Mesodermal cell (in vitro differentiated cells): ENCODE measurements at regions not wholly inside any gene's neighbourhood (a gene's known extent, or its start where the extent isn't known, plus 50 kb on each side); places are given as distances from the start of the nearest gene placed in this dataset.
"Not testable (repeated sequence)": the region's sequence is repeated elsewhere in the genome, so short reads cannot be mapped to it uniquely, and the experiment has no call there.

Experiments used
- H3K27ac ChIP-seq: 2 replicates; pipeline ENCODE4 v1.7.0; 2013; ENCODE audit warnings: mild to moderate bottlenecking, low read depth, low read length, moderate library complexity; ENCODE audit not compliant: severe bottlenecking
- H3K36me3 ChIP-seq: 2 replicates; pipeline ENCODE4 v1.7.1; 2013; ENCODE audit warnings: mild to moderate bottlenecking, low read length, moderate library complexity; ENCODE audit not compliant: control insufficient read depth, insufficient read depth
- H3K4me1 ChIP-seq: one replicate; pipeline ENCODE4 v1.7.1; 2013; ENCODE audit warnings: mild to moderate bottlenecking, low read length; ENCODE audit not compliant: insufficient read depth, control insufficient read depth, poor library complexity, severe bottlenecking
- H3K4me3 ChIP-seq: 2 replicates; pipeline ENCODE4 v1.7.0; 2013; ENCODE audit warnings: low read length, control low read depth, mild to moderate bottlenecking; ENCODE audit not compliant: insufficient read depth, poor library complexity, severe bottlenecking; ENCODE audit errors: extremely low read depth
- H3K9me3 ChIP-seq: 2 replicates; pipeline ENCODE4 v1.7.1; 2013; ENCODE audit warnings: mild to moderate bottlenecking, low read length, moderate library complexity; ENCODE audit not compliant: control insufficient read depth
- WGBS, 2 experiments: methylation state at CpG; one replicate each; pipeline ENCODE4 v1.1.5; 2013; ENCODE audit warnings: missing lambda C conversion rate in 2 of 2; ENCODE audit not compliant: insufficient coverage in 2 of 2; 5-methylcytosine and 5-hydroxymethylcytosine counted together

DNA sequence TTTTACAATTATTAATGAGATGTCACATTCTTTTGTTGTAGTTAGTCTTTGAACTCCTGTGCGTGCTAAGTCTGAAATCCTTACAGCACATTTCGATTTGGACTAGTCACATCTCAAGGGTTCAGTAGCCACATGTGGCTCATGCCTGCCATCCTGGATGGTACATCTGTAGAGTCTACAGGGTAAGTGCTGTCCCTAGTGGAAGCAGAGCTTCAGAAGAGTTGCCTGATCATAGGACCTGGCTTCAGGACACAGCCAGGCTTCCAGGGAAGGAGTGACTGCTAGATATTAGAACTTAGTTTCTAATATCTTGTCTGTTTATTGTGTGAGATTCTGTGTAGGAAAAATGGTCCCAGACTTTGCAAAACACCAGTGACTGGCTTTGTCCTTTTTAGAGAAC, 110.5 kb upstream of the NBPF8 start:
- H3K4me3 ChIP-seq, H3K4me1 ChIP-seq, H3K9me3 ChIP-seq, H3K27ac ChIP-seq, H3K36me3 ChIP-seq: not testable (repeated sequence)
- no CpG with 5 or more reads among the region's 2 CpGs for whole genome bisulfite sequencing, 2 experiments

DNA sequence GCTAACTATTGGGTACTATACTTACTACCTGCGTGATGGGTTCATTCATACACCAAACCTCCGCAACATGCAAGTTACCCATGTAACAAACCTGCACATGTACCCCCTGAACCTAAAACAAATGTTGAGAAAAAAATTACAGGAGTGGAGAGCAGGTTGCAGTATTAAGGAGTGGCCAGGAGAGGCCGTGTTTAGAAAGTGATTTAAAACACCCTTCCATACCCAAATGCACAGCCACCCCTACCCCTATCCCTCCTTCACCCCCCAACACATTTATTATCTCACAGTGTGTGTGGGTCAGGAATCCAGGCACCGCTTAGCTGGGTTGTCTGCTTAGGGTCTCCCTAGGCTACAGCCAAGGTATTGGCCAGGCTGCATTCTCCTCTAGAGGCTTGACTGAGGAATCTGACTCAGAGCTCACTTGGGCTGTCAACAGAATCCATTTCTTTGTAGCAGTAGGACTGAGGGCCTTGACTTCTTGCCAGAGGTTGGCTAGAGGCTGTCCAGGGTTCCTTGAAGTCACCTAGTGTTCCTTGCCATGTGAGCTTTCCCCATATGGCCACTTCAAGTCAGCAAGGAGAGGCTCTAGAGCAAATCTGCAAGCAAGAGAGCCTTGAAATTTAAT, 115.3 kb upstream of the NBPF8 start:
- H3K9me3 ChIP-seq, H3K36me3 ChIP-seq, H3K27ac ChIP-seq, H3K4me3 ChIP-seq, H3K4me1 ChIP-seq: not testable (repeated sequence)
- no CpG with 5 or more reads among the region's 4 CpGs for WGBS, 2 experiments

DNA sequence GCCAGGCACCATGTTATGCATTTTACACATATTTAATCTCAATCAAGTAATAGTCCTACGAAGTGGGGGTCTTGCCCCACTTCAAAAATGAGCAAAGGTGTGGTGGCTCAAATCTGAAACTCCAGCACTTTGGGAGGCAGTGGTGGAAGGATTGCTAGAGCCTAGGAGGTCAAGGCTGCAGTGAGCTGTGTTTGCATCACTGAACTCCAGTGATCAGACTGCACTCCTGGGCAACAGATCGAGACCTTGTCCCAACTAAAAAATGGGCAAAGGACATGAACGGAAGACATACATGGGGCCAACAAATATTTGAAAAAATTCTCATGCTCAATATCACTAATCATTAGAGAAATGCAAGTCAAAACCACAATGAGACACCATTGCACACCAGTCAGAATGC, 116.3 kb upstream of the NBPF8 start:
- H3K36me3 ChIP-seq, H3K27ac ChIP-seq: not testable (repeated sequence)
- WGBS, 2 experiments, result no CpG with 5 or more reads among the region's 3 CpGs

DNA sequence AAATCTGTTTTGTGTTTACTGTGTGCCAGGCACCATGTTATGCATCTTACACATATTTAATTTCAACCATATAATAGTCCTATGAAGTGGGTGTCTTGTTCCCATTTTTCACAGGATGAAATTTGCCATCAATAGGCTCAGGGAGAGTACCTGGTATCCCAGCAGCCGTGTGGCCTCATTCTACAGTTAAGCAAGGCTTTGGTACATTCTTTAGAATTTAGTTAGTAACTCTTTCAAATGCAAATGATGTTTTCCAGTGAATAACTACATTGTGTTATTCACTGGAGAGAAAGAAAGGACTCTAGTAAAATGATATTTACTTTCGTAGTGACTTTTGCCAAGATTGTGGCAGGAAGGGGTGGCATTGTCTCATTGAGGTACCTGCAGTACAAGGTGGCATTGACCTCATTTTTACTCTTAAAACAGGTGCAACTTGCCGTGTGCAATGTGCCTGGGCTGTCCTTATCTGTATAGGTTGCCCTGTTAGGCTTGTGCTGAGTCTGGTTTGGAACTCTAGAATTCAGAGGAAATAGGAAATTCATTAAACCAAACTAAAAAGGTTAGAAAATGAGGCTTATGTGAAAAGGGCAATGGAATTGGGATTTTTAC, 117.4 kb upstream of the NBPF8 start:
- H3K4me1 ChIP-seq, H3K27ac ChIP-seq, H3K9me3 ChIP-seq, H3K36me3 ChIP-seq, H3K4me3 ChIP-seq: not testable (repeated sequence)
- no CpG with 5 or more reads among the region's 3 CpGs for WGBS, 2 experiments

More for the DNA sequence above, 116.3 kb upstream of the NBPF8 start:
- not testable (repeated sequence) for H3K9me3 ChIP-seq, H3K4me3 ChIP-seq, H3K4me1 ChIP-seq

DNA sequence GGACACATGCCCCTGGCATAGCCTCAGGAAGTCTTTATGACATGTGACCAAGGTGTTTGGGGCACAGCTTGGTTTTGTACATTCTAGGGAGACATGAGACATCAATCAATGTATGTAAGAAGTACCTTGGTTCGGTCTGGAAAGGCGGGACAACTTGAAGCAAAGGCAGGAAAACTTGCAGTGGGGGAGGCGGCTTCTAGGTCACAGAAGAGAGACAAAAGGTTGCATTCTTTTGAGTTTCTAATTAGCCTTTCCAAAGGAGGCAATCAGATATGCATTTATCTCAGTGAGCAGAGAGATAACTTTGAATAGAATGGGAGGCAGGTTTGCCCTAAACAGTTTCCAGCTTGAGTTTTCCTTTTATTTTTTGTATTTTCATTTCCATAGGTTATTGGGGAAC, 113.8 kb upstream of the SEC22B start:
- H3K9me3 ChIP-seq, H3K4me3 ChIP-seq, H3K4me1 ChIP-seq, H3K36me3 ChIP-seq, H3K27ac ChIP-seq: not testable (repeated sequence)
- WGBS, 2 experiments, result no CpG with 5 or more reads among the region's 3 CpGs

DNA sequence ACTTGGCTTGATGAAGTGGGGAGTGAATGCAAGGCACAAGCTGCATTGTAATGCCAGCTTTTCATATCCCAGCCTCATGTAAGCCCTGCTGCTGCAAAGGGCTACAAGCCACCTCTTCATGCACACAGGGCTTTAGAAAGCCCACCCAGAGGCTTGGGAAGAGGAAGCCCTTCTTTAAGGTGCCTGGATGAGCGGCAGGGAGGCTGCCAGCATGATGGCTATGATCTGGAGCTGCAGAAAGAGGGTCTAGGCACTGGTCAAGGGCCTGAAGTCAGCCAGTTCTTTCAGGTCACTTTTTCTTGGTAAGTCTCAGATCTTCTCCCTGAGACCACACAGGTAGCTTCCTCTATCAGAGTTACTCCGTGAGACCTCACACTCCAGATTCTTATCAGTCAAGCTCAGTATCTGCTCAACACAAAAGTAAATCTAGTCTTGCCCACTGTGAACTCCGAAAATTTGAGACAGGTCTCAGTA, 113.3 kb upstream of the SEC22B start:
- not testable (repeated sequence) for H3K9me3 ChIP-seq, H3K36me3 ChIP-seq, H3K4me3 ChIP-seq, H3K4me1 ChIP-seq, H3K27ac ChIP-seq
- no CpG with 5 or more reads among the region's 3 CpGs for WGBS, 2 experiments

DNA sequence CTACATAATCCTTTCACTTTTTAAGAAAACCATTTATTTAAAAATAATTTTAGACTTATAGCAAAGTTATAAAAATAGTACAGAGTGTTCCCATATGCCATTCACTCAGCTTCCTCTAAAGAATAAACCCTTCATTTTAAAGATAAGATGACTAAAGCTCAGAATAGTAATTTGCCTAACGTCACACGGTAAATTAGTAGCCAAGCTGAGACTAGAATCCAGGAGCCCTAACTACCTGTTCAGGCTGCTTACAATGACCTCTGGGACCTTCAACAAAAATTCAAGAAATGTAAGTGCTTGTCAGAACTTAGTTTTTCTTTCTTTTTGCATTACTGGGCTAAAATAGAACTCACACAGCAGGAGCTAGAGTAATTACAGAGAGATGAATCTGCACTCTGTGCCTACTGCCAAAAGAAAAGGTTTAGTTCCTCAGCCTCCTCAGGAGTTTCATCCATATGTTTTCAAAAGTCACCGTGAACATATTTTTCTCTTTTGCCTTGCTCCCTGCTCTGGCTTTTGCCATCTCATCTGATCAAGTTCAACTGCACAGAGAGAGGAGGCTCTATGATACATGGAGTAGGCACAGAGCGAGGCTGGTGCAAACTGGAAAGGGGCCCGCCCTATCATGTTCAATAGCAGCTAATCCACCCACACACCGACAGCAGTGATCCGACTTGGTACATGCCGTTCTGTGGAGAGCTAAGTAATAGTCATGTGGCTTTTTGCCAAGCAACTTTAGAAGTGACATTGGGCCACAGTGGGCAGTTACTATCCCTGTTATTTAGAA, 112.7 kb upstream of the SEC22B start:
- H3K9me3 ChIP-seq, H3K27ac ChIP-seq, H3K4me3 ChIP-seq, H3K36me3 ChIP-seq, H3K4me1 ChIP-seq: not testable (repeated sequence)
- no CpG with 5 or more reads among the region's 8 CpGs for WGBS, 2 experiments

DNA sequence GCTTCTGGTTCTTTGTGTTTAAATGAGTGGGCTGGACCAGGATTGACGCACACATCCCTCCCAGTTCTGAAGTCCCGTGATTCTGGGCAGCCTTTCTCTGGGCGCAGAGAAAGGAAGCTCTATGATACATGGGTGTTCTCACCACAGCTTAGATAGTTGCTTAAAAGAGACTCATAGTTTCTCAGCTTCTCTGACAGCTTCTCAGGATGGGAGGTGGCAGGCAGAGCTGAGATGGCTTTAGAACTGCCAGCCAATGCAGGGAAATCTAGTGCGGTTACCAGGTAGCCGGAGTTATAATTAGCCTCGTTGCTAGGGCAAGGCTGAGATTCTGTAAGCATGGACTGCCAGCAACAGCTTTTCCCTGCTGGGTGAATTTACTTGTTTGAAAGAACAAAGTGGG, 111.8 kb upstream of the SEC22B start:
- H3K4me1 ChIP-seq, H3K9me3 ChIP-seq, H3K36me3 ChIP-seq, H3K4me3 ChIP-seq, H3K27ac ChIP-seq: not testable (repeated sequence)
- no CpG with 5 or more reads among the region's 6 CpGs for WGBS, 2 experiments

DNA sequence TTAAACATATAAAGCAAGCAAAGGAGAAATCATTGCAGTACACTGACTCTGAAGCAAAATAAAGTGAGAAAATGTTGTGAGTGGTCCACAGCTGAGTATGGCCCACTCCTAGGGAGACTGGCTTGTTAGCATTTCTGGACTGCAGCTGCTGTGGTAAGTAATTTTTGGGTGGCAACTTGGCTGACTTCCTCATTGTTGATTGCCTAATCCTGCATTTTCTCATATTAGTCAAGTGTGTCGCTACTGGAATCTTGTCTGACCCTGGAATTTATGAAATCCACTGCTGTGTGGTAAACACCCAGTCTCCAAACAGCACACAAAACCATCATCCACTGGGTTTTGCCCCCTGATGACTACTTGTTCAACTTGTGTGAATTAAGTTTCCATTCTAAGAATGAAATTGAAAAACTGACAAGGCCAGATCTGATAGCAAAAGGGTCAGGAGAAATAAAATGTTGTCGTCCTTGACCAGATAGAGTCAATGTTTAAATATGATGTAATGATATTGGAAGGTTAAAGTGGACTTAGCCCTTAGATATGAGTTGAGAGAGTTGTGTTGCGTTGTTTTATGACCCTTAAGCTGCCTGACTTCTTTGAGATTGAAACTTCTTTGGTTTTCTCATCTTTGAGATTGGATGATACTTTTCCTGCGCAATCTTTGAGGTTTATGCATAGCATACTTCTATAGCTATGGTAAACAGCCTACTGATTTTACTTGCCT, 106.6 kb upstream of the SEC22B start:
- not testable (repeated sequence) for H3K36me3 ChIP-seq, H3K4me3 ChIP-seq, H3K9me3 ChIP-seq, H3K27ac ChIP-seq, H3K4me1 ChIP-seq
- no CpG with 5 or more reads among the region's 4 CpGs for WGBS, 2 experiments

DNA sequence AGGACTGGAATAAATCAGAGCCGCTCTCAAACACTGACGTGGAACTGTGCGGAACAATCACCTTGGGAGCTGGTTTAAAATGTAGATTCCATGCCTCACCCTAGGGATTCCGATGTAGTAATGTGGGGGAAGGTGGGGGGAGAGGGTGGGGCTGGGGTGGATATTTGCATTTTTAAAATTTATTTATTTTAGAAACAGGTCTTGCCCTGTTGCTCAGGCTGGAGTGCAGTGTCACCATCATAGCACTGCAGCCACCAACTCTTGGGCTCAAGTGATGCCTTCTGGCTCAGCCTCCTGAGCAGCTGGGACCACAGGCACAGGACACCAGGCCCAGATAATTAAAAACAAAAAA, 101.9 kb upstream of the SEC22B start:
- H3K9me3 ChIP-seq, H3K36me3 ChIP-seq, H3K27ac ChIP-seq, H3K4me3 ChIP-seq, H3K4me1 ChIP-seq: not testable (repeated sequence)
- no CpG with 5 or more reads among the region's 4 CpGs for WGBS, 2 experiments
